Effector memory CD4-positive, alpha-beta T cell (primary cell): ENCODE measurements at regions not wholly inside any gene's neighbourhood (a gene's known extent, or its start where the extent isn't known, plus 50 kb on each side); places are given as distances from the start of the nearest gene placed in this dataset.

Experiments
- DNase-seq, 3 donors: peaks; one replicate each; pipeline ENCODE4 v3.0.0-alpha.2; 2020
- H3K27ac ChIP-seq: 2 replicates; pipeline ENCODE4 v1.7.0; 2013; ENCODE audit warnings: mild to moderate bottlenecking, low read length, moderate library complexity; ENCODE audit not compliant: insufficient read depth, poor library complexity, severe bottlenecking
- H3K27me3 ChIP-seq: replicated peaks from 2 replicates; pipeline ENCODE4 v1.7.0; 2013; ENCODE audit warnings: mild to moderate bottlenecking, low read length; ENCODE audit not compliant: insufficient read depth, control insufficient read depth, poor library complexity, severe bottlenecking
- H3K36me3 ChIP-seq: 2 replicates; pipeline ENCODE4 v1.7.0; 2013; ENCODE audit warnings: mild to moderate bottlenecking, low read length, moderate library complexity; ENCODE audit not compliant: control insufficient read depth, insufficient read depth
- H3K4me1 ChIP-seq: 2 replicates; pipeline ENCODE4 v1.7.0; 2013; ENCODE audit warnings: low read length, mild to moderate bottlenecking; ENCODE audit not compliant: control insufficient read depth, insufficient read depth, poor library complexity, severe bottlenecking
- H3K4me3 ChIP-seq: 2 replicates; pipeline ENCODE4 v1.7.0; 2013; ENCODE audit warnings: low read length, low read depth, mild to moderate bottlenecking; ENCODE audit not compliant: insufficient read depth, poor library complexity, severe bottlenecking
- H3K9me3 ChIP-seq: 2 replicates; pipeline ENCODE4 v1.7.0; 2013; ENCODE audit warnings: mild to moderate bottlenecking, low read length, moderate library complexity; ENCODE audit not compliant: control insufficient read depth

DNA sequence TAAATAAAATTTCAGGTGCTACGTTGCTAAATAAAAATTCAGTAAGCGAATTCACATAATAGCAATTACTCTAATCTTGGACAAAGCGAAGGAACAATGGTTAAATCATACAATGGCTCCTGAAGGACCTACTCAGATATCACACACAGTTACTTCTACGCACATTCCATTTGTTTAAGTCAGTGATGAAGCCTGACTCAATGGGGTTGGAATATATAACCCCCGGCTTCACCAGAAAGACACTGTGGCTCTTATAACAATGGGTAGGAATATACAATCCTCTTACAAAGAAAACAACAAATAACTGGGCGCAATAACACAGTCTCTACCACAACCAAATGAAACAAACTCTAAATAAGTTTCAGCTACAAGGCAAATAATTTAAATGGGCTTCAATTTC lies 349.5 kb downstream of the IRS1 start:
- Histone ChIP-seq H3K36me3 (no peaks in the 10 kb centered on the region), H3K4me1 (no peaks in the 10 kb centered on the region), H3K9me3 (no peaks in the 10 kb centered on the region), H3K27me3 (no peaks in the 10 kb centered on the region), H3K27ac (no peak overlapping the region), H3K4me3 (no peak overlapping the region)
- DNase-seq = no peak

DNA sequence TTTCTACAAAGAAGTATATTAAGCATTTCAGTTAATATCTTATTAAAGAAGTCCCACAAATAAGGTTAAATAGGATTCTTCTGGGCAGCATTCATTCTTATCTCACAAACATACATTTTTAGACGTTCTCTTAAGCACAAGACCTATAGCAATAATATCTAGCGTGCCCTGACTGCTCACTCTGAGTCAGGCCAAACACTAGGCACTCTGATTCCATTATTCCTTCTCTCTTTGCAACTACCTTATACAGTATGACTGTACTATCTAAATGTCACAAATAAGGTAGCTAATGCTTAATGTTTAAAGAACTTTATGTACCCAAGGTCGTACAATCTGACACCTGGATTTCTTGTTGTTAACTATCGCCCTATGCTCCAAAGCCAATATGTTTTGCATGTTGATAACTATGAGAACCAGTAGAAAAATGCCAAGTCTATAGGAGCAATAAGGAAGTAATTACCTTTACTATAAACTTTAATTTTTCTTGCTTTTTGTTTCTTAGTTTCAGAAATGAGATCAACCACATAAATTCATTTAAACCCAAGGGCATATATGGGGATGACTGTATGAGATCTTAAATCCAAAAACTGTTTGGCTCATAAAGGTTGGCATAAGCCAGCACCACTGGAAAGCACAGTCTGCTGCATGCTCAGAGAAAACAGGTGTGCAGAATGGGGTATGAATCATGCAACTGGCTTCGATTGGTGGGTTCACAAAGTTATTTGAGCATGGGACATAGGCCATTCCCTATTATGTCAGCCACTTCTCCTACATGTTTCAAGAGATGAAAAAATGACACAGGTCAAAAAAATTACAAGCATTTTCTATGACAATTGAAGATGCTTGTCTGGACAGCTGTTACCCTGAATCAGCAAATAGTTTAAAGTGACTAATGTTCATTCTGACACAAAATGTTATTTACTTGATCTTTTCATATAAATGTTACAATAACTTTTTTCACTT lies 352.0 kb downstream of the IRS1 start:
- H3K27me3 ChIP-seq = no peaks in the 10 kb centered on the region
- no peaks in the 10 kb centered on the region for H3K36me3 ChIP-seq
- no peaks in the 10 kb centered on the region for H3K4me1 ChIP-seq
- DNase-seq = no peak
- no peak overlapping the region for H3K27ac ChIP-seq
- H3K4me3 ChIP-seq = no peak overlapping the region
- no peaks in the 10 kb centered on the region for H3K9me3 ChIP-seq

DNA sequence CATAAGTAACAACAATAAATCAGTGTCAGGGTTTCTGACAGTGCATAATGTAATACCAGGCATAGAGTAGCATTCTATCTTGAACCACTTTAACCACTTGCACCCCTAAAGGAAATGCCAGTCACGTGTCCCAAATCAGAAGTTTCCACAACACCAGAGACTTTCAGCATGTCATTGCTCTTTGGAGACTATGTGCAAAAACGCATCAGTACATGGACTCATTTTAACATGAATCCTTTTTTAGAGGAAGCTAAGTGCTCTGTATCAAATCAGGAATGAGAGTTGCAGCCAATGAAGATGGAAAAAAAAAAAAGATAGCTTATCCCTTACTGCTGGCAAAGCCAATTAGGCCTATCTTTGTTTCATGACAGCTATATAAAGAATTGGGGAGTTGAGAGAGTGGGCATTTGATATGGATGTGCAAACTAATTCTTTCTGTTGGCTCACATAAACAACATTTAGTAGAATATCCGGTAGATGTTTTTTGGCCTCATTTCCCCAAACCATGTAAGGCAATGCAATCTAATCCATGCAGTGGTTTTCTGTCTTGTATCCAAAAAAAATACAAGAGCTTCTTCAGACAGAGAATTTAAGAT lies 353.1 kb downstream of the IRS1 start:
- H3K27me3 ChIP-seq = no peaks in the 10 kb centered on the region
- no peaks in the 10 kb centered on the region for H3K36me3 ChIP-seq
- DNase-seq = no peak
- H3K27ac ChIP-seq = no peak overlapping the region
- H3K4me1 ChIP-seq = no peaks in the 10 kb centered on the region
- H3K4me3 ChIP-seq = no peak overlapping the region
- H3K9me3 ChIP-seq = no peaks in the 10 kb centered on the region

DNA sequence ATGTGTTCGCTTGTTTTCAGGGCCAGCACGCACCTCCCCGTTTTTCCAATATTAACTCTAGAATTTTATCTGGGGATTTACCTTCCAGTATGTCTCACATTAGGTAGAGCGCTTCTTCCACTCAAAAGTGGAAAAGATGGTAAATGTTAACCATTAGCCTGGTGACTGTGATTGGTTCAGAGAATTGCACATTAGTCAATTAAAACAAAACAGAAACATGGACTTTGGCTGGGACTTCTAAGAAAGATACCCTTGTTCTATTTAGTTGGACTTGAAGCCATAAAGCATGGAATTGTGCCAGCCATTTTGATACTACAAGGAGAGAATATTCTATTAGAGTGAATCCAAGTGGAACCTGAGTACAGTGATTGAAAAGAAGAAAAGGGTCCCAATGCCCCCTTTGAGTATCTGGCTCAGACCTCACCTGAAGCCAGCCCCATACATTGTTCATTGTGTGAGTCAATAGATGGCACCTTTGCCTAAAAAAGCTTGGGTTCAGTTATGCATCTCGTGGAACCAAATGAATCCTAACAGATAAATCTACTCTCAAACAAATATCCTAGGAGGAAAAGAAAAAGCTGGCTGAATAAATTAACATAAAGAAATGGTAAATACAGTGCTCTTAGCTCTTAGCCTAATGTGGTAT lies 354.3 kb downstream of the IRS1 start:
- no peaks in the 10 kb centered on the region for H3K9me3 ChIP-seq
- no peak overlapping the region for H3K4me3 ChIP-seq
- no peaks in the 10 kb centered on the region for H3K27me3 ChIP-seq
- H3K27ac ChIP-seq = no peak overlapping the region
- H3K36me3 ChIP-seq = no peaks in the 10 kb centered on the region
- H3K4me1 ChIP-seq = no peaks in the 10 kb centered on the region
- no peak for DNase-seq

DNA sequence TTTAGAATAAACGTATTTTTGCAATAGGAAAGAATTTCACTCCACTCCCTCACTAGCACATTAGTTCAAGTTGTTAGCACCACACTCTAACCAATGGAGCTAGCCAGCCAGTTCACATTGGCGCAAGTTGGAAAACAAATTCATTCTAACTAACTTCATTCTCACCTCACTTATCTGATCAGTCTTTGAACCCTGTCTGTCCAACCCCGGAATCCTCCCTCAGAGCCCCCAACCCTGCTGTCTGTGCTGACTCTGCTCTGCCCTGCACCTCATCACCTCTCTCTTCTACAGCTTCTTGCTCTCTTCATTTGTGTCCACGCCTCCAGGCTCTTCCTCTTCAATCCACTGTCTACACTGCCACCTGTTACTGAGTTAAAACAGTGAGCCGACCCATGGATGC lies 356.5 kb downstream of the IRS1 start:
- H3K4me3 ChIP-seq = no peak overlapping the region
- no peak for DNase-seq
- H3K9me3 ChIP-seq = no peaks in the 10 kb centered on the region
- no peak overlapping the region for H3K27ac ChIP-seq
- no peaks in the 10 kb centered on the region for H3K27me3 ChIP-seq
- H3K36me3 ChIP-seq = no peaks in the 10 kb centered on the region
- no peaks in the 10 kb centered on the region for H3K4me1 ChIP-seq

DNA sequence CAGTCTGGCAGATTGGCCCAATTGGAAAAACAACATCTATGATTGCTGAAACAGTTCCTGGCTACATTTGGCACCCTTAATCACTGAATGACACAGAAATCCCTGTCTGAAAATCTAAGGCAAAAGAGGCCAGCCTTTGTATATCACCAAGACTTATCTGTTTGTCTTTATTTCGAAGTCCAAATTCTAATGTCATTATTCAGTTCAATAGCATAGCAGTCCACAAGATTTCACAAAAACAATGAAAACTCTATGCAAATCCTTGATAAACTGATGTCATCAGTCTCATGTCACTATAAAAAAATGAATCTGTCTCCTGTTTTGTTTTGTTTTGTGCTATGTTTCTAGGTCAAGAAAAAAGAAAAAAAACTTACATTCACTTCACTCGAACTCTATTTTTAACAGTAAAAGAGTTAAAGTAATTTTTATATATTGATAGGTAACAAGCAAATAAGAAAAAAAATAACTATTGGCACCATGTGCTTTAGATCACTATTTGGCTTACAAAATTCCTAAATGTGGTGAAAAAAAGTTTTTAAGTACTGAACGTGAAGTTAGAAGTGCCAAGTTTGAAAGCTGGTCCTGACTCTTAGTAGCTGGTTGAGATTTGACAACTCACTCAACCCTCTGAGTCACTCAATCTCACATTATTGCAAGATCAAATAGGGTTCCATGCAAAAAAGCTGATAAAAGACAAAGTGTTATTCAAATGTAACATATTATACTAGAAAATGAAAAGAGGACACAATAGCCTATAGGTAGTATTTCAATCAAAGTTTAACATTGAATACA lies 359.3 kb downstream of the IRS1 start:
- H3K9me3 ChIP-seq = no peaks in the 10 kb centered on the region
- no peak overlapping the region for H3K27ac ChIP-seq
- H3K4me3 ChIP-seq = no peak overlapping the region
- H3K4me1 ChIP-seq = no peaks in the 10 kb centered on the region
- H3K27me3 ChIP-seq = peaks cover 2% of the 10 kb centered on the region
- no peaks in the 10 kb centered on the region for H3K36me3 ChIP-seq
- DNase-seq = no peak

DNA sequence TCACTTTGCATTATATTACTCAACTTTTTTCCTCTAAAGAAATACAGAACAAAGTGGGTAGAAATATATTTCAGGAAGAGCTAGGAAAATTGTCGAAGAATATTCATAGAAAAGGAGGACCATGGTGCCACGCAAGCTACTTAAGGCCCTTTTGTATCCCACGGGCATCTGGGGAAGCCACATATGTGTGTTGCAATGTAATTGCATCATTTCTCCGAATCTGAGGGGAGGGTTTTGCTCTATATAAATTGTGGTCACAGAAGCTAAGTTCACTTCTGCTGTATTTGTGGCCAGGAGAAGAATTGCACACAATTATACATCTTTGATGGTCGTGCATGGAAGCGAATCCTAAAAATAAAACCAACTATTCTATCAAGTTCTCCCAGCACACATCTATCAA lies 360.3 kb downstream of the IRS1 start:
- no peaks in the 10 kb centered on the region for H3K4me1 ChIP-seq
- H3K36me3 ChIP-seq = no peaks in the 10 kb centered on the region
- no peak for DNase-seq
- peaks cover 2% of the 10 kb centered on the region for H3K27me3 ChIP-seq
- H3K9me3 ChIP-seq = no peaks in the 10 kb centered on the region
- H3K27ac ChIP-seq = no peak overlapping the region
- H3K4me3 ChIP-seq = no peak overlapping the region

DNA sequence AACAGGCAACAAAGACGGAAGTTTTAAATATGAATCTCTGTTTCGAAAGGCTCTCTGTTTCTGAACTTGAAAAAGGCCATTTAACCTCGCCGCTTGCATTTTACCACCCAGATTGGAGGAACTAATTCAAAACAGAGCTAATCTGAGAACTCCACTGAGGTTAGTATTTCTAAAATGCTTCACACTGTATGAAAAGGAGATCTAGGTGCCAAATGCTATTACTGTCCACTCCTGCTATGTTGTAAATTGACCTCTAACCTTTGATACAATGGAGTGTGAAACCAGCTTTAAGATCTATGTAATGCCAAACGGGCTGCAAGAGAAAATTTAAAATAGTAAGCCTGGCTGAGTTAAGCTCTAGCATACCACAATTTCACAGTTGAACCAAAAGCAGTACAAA lies 364.5 kb downstream of the IRS1 start:
- Histone ChIP-seq H3K9me3 (no peaks in the 10 kb centered on the region), H3K27ac (no peak overlapping the region), H3K36me3 (no peaks in the 10 kb centered on the region), H3K4me1 (no peaks in the 10 kb centered on the region), H3K4me3 (no peak overlapping the region), H3K27me3 (peaks cover 2% of the 10 kb centered on the region)
- no peak for DNase-seq

DNA sequence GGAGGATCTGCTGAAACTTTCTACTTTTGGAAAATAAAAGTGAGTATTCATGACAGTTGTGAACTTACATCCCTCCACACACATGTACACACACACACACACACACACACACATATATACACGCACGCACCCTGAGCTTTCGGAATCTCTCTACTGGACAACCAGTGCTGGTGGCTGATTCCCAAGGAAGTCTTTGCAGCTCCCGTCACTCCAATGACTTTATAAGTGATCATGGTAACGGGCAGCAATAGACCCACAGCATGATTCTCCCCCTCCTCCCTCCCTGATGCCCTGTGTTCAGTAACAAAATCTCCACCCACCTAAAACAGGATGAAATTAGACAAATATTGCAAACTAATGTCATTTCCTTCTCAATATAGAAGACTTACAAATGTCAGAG lies 364.9 kb downstream of the IRS1 start:
- H3K27me3 ChIP-seq = peaks cover 2% of the 10 kb centered on the region
- H3K4me3 ChIP-seq = no peak overlapping the region
- no peak for DNase-seq
- no peaks in the 10 kb centered on the region for H3K9me3 ChIP-seq
- H3K27ac ChIP-seq = no peak overlapping the region
- H3K36me3 ChIP-seq = no peaks in the 10 kb centered on the region
- no peaks in the 10 kb centered on the region for H3K4me1 ChIP-seq
